Skeletal muscle tissue (tissue), 3 donors: ENCODE measurements at regions not wholly inside any gene's neighbourhood (a gene's known extent, or its start where the extent isn't known, plus 50 kb on each side); places are given as distances from the start of the nearest gene placed in this dataset.

Experiments used
- H3K27ac ChIP-seq: one replicate; pipeline ENCODE4 v1.7.0; 2013; ENCODE audit warnings: mild to moderate bottlenecking, low read depth, low read length, inconsistent platforms
- H3K27me3 ChIP-seq, 3 donors: one replicate each; pipeline ENCODE4 v1.7.0; 2013; ENCODE audit warnings: low read length in 3 of 3; ENCODE audit not compliant: control insufficient read depth in 3 of 3, insufficient read depth in 3 of 3
- H3K36me3 ChIP-seq, 3 donors: one replicate each; pipeline ENCODE4 v1.7.0; 2013; ENCODE audit warnings: low read length in 3 of 3; ENCODE audit not compliant: control insufficient read depth in 3 of 3, insufficient read depth in 3 of 3
- H3K4me1 ChIP-seq, 3 donors: one replicate each; pipeline ENCODE4 v1.7.0; 2013; ENCODE audit warnings: low read length in 3 of 3, mild to moderate bottlenecking in 3 of 3; ENCODE audit not compliant: control insufficient read depth in 3 of 3, insufficient read depth in 3 of 3
- H3K4me3 ChIP-seq, 3 donors: one replicate each; pipeline ENCODE4 v1.7.0; 2013; ENCODE audit warnings: low read length in 3 of 3
- H3K9ac ChIP-seq, 3 donors: one replicate each; pipeline ENCODE4 v1.7.0; 2013; ENCODE audit warnings: low read length in 3 of 3, mild to moderate bottlenecking in 3 of 3, moderate library complexity in 2 of 3, low read depth in 1 of 3
- H3K9me3 ChIP-seq, 3 donors: one replicate each; pipeline ENCODE4 v1.7.0; 2013; ENCODE audit warnings: low read length in 3 of 3; ENCODE audit not compliant: control insufficient read depth in 3 of 3
- donor health status: Osteomylitis.

DNA sequence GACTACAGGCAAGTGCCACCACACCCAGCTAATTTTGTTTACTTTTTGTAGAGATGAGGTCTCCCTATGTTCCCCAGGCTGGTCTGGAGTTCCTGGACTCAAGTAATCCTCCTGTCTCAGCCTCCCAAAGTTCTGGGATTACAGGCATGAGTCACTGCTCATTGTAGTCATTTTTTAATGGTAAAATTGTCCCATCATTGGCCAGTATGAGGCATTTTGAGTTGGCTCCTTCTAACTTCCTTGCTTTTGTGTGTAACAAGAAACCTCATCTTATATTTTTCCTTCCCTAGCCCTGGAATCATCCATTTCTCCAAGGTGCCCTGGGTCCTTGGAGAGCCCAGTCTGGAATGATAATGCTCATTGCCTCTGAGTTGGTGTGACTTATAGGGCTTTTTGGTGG, 148.5 kb downstream of the INHBB start:
- no peaks in the 10 kb centered on the region for H3K4me1 ChIP-seq
- no peak overlapping the region for H3K27ac ChIP-seq
- no peaks in the 10 kb centered on the region for H3K9me3 ChIP-seq
- H3K36me3 ChIP-seq: no peaks in the 10 kb centered on the region
- no peaks in the 10 kb centered on the region for H3K27me3 ChIP-seq
- H3K9ac ChIP-seq: no peak overlapping the region
- no peak overlapping the region for H3K4me3 ChIP-seq

DNA sequence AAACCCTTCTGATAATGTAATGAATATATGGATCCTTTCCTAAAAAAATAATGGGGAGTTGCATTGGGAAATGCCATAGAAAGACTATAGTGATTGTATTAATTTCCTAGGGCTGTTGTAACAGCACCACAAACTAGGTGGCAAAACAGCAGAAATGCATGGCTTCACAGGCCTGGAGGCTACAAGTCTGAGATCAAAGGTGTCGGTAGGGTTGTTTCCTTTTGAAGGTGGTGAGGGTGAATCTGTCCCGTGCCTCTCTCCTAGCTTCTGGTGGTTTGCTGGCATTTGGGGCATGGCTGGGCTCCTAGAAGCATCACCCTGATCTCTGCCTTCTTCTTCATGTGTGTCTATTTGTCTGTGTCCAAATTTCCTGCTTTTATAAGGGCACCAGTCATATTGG, 149.7 kb downstream of the INHBB start:
- H3K27ac ChIP-seq: no peak overlapping the region
- H3K9me3 ChIP-seq: no peaks in the 10 kb centered on the region
- no peaks in the 10 kb centered on the region for H3K27me3 ChIP-seq
- no peak overlapping the region for H3K4me3 ChIP-seq
- H3K36me3 ChIP-seq: no peaks in the 10 kb centered on the region
- no peak overlapping the region for H3K9ac ChIP-seq
- H3K4me1 ChIP-seq: peaks cover 0 to 5% (median 3%) of the 10 kb centered on the region in 3 donors

- no peak overlapping the region for H3K4me3 ChIP-seq
Observed at GRCh38 chr2:120496235-120496634, 150.3 kb downstream of the INHBB start.

GRCh38 chr2:120496759-120497158, 150.8 kb downstream of the INHBB start:
- Histone ChIP-seq H3K4me3 (no peak overlapping the region), H3K4me1 (peaks cover 0 to 5% (median 3%) of the 10 kb centered on the region in 3 donors), H3K27me3 (no peaks in the 10 kb centered on the region), H3K27ac (no peak overlapping the region), H3K9ac (no peak overlapping the region), H3K9me3 (no peaks in the 10 kb centered on the region), H3K36me3 (no peaks in the 10 kb centered on the region)

More at GRCh38 chr2:120496235-120496634, 150.3 kb downstream of the INHBB start:
- H3K4me1 ChIP-seq: peaks cover 0 to 5% (median 3%) of the 10 kb centered on the region in 3 donors
- no peak overlapping the region for H3K27ac ChIP-seq
- H3K36me3 ChIP-seq: no peaks in the 10 kb centered on the region
- no peaks in the 10 kb centered on the region for H3K9me3 ChIP-seq
- H3K27me3 ChIP-seq: no peaks in the 10 kb centered on the region
- no peak overlapping the region for H3K9ac ChIP-seq

DNA sequence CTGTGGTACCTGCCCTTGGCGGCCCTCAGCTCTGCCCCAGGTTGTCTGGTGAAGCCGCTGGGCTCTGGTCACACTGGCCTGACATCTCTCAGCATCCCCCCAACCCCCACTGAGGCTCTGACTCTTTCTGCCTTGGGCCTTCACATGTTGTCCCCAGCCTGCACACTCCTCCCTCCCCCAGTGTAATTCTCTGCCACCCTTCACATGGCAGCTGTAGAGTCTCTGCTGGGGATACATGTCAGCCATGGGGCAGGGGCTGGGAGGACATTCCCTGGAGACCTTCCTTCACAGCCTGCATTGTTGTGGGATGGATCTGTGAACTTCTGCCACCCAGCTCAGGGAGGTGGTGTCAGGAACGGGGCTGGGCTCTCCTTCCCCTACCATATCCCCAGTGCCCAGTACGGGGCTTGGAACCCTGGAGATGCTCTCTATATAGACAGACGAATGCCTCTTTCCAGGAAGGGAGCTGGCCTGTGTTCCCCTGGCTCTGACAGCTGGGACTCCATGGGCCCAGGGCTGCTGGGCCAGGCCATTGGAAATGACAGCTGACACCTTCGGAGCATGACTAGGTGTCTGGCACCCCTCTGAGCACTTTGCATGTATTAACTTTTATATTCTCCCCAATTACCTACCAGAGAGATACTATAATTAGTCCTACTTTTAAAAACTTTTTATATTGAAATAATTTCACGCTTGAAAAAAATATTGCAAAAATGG, 151.5 kb downstream of the INHBB start:
- Histone ChIP-seq H3K4me1 (peaks cover 0 to 5% (median 3%) of the 10 kb centered on the region in 3 donors), H3K9ac (no peak overlapping the region), H3K27me3 (no peaks in the 10 kb centered on the region), H3K9me3 (no peaks in the 10 kb centered on the region), H3K4me3 (no peak overlapping the region), H3K36me3 (no peaks in the 10 kb centered on the region), H3K27ac (no peak overlapping the region)

GRCh38 chr2:120498121-120498520, 152.2 kb downstream of the INHBB start:
- no peaks in the 10 kb centered on the region for H3K27me3 ChIP-seq

GRCh38 chr2:120498576-120499394, 152.8 kb downstream of the INHBB start:
- Histone ChIP-seq H3K27ac (no peak overlapping the region), H3K27me3 (no peaks in the 10 kb centered on the region), H3K36me3 (no peaks in the 10 kb centered on the region), H3K4me1 (peaks cover 5 to 15% (median 14%) of the 10 kb centered on the region in 3 donors), H3K9me3 (no peaks in the 10 kb centered on the region), H3K9ac (no peak overlapping the region), H3K4me3 (no peak overlapping the region)

More at GRCh38 chr2:120498121-120498520, 152.2 kb downstream of the INHBB start:
- Histone ChIP-seq H3K9ac (no peak overlapping the region), H3K27ac (no peak overlapping the region), H3K36me3 (no peaks in the 10 kb centered on the region), H3K4me1 (peaks cover 0 to 10% (median 7%) of the 10 kb centered on the region in 3 donors), H3K9me3 (no peaks in the 10 kb centered on the region), H3K4me3 (no peak overlapping the region)

DNA sequence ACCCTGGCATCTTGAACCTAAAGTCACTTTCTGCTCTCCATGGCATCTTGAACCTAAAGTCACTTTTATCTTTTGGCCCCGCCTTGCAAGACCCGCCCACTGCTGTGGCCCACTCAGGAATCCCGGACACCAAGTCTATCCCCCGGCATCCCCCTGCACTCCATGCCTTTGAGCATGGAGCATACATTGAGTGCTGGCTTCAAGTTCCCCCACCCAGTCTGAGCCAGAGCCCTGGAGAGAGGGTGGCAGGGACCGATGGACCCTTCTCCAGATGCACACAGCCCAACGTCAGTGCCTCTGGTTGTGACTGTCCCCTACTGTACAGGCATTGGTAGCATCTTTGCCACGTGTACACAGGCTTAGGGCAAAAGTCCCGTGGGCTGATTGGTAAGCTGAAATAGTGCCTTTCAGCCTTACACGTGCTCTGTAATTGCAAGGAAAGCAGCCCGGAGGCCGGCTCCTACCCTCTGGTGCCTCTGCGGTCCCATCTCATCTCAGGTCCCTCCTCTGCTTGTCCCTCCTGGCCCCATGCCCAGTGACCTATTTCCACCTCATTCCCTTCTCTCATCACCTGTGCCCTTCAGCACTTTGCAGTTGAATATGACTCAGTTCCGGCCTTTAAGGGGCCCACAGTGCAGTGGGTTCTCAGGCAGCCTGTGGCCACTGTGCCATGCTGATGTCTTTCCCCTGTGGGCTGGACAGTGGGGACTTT, 154.0 kb downstream of the INHBB start:
- H3K36me3 ChIP-seq: no peaks in the 10 kb centered on the region
- no peak overlapping the region for H3K9ac ChIP-seq
- H3K4me3 ChIP-seq: no peak overlapping the region
- H3K27ac ChIP-seq: no peak overlapping the region
- H3K27me3 ChIP-seq: no peaks in the 10 kb centered on the region
- no peaks in the 10 kb centered on the region for H3K9me3 ChIP-seq
- H3K4me1 ChIP-seq: peaks cover 14 to 27% (median 26%) of the 10 kb centered on the region in 3 donors

DNA sequence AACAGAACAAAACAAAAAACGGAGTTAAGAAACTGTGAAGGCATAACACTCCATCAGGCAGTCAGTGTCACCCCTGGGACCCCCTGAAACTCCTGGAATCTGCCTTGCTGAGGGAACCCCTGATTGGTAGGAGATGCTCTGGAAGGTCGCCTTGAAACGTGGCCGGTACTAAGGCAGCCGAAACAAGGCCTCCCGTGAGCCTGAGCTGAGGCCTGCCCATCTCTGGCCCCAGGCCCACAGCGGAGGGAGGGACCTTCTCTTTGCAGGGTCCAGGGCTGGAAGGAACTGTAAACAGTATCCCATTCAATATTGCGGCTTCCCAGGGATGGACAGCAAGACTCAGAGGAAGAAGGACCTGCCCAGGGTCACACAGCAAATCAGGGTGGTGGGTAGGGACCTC, 155.7 kb downstream of the INHBB start:
- Histone ChIP-seq H3K4me1 (peaks cover 14 to 31% (median 30%) of the 10 kb centered on the region in 3 donors), H3K36me3 (no peaks in the 10 kb centered on the region), H3K27me3 (no peaks in the 10 kb centered on the region), H3K27ac (no peak overlapping the region), H3K9me3 (no peaks in the 10 kb centered on the region), H3K4me3 (no peak overlapping the region), H3K9ac (no peak overlapping the region)
